Kidney (tissue), 13 donors: ENCODE measurements at regions not wholly inside any gene's neighbourhood (a gene's known extent, or its start where the extent isn't known, plus 50 kb on each side); places are given as distances from the start of the nearest gene placed in this dataset.

Experiments used
- DNase-seq, 5 donors: peaks; one replicate each; pipeline ENCODE4 v3.0.0-alpha.2; 2013 to 2020
- FAIRE-seq: peaks from 2 replicates; lab custom pipeline; 2012; peaks lifted over from hg19 to GRCh38; lab: Jason Lieb, UNC
- H3K27ac ChIP-seq, 2 donors: one replicate each; pipeline ENCODE4 v1.7.0; 2013; ENCODE audit warnings: low read depth in 2 of 2, low read length in 2 of 2, inconsistent platforms in 1 of 2
- H3K27me3 ChIP-seq: one replicate; pipeline ENCODE4 v1.7.1; 2013; ENCODE audit warnings: low read length, inconsistent platforms; ENCODE audit not compliant: control insufficient read depth, insufficient read depth
- H3K36me3 ChIP-seq, 3 donors: one replicate each; pipeline versions ENCODE4 v1.7.0 to v1.7.1; 2013; ENCODE audit warnings: low read length in 3 of 3, control low read depth in 1 of 3, inconsistent platforms in 1 of 3; ENCODE audit not compliant: insufficient read depth in 3 of 3, control insufficient read depth in 2 of 3
- H3K4me1 ChIP-seq, 3 donors: one replicate each; pipeline versions ENCODE4 v1.7.0 to v1.7.1; 2013; ENCODE audit warnings: low read length in 3 of 3, inconsistent platforms in 1 of 3, low read depth in 1 of 3; ENCODE audit not compliant: control insufficient read depth in 2 of 3, insufficient read depth in 2 of 3
- H3K4me3 ChIP-seq, 3 donors: one replicate each; pipeline versions ENCODE4 v1.7.0 to v1.8.1; 2013; ENCODE audit warnings: low read length in 3 of 3, control low read depth in 1 of 3, inconsistent platforms in 1 of 3
- H3K9ac ChIP-seq, 3 donors: one replicate each; pipeline versions ENCODE4 v1.7.0 to v1.7.1; 2013; ENCODE audit warnings: low read length in 3 of 3, control low read depth in 1 of 3, inconsistent platforms in 1 of 3
- H3K9me3 ChIP-seq, 3 donors: one replicate each; pipeline versions ENCODE4 v1.7.0 to v1.7.1; 2013; ENCODE audit warnings: low read length in 3 of 3, control low read depth in 1 of 3, inconsistent platforms in 1 of 3; ENCODE audit not compliant: control insufficient read depth in 2 of 3, insufficient read depth in 1 of 3
- CTCF ChIP-seq: IDR thresholded peaks from 3 replicates; pipeline ENCODE4 v1.5.1; 2012; ENCODE audit warnings: mild to moderate bottlenecking, moderate library complexity, borderline replicate concordance; ENCODE audit not compliant: insufficient read depth; ENCODE audit errors: extremely low read depth
- intact Hi-C: fragments of 100-400 bp; cut with DNase I; formaldehyde crosslinking; loops from one replicate; pipeline ENCODE4 v1.11.1; 2022
- donor health status: control.
- donor health status: control.
- donor health status: control.
- donor health status: control.
- donor health status: control.
- donor health status: DM: yes; HTN: yes; CAD: no.
- donor health status: Normal renal cell carcinoma (clear cell type).

GRCh38 chr1:219682788-219683187 is 69.9 kb upstream of the ZC3H11B start:
- FAIRE-seq = no peak
- H3K4me1 ChIP-seq = no peaks in the 10 kb centered on the region
- H3K36me3 ChIP-seq = no peaks in the 10 kb centered on the region
- DNase-seq = no peak
- H3K4me3 ChIP-seq = no peak overlapping the region
- intact Hi-C loops = no loop called here
- no peaks in the 10 kb centered on the region for H3K9me3 ChIP-seq
- no peak for TF ChIP-seq CTCF
- H3K27me3 ChIP-seq = no peaks in the 10 kb centered on the region
- H3K27ac ChIP-seq = no peak overlapping the region
- H3K9ac ChIP-seq = no peak overlapping the region

GRCh38 chr1:219681876-219682275 is 69.0 kb upstream of the ZC3H11B start:
- DNase-seq (no peak), FAIRE-seq (no peak)
- no peak overlapping the region for H3K9ac ChIP-seq
- no peak overlapping the region for H3K4me3 ChIP-seq
- no peaks in the 10 kb centered on the region for H3K9me3 ChIP-seq
- no peak overlapping the region for H3K27ac ChIP-seq
- H3K36me3 ChIP-seq = no peaks in the 10 kb centered on the region
- TF ChIP-seq CTCF = no peak
- intact Hi-C loops = no loop called here
- H3K4me1 ChIP-seq = no peaks in the 10 kb centered on the region
- H3K27me3 ChIP-seq = no peaks in the 10 kb centered on the region

- H3K36me3 ChIP-seq = no peaks in the 10 kb centered on the region
- no peak for TF ChIP-seq CTCF
- intact Hi-C loops = no loop called here
- DNase-seq (no peak), FAIRE-seq (no peak)
- no peaks in the 10 kb centered on the region for H3K4me1 ChIP-seq
- H3K27me3 ChIP-seq = no peaks in the 10 kb centered on the region
- H3K4me3 ChIP-seq = no peak overlapping the region
- H3K27ac ChIP-seq = no peak overlapping the region
- H3K9ac ChIP-seq = no peak overlapping the region
- no peaks in the 10 kb centered on the region for H3K9me3 ChIP-seq
These were observed 63.3 kb upstream of the ZC3H11B start for GRCh38 chr1:219676012-219676765.
